ENCODE measurements at regions not wholly inside any gene's neighbourhood (a gene's known extent, or its start where the extent isn't known, plus 50 kb on each side); places are given as distances from the start of the nearest gene placed in this dataset.

GRCh38 chr2:16215902-16216557 is 275.7 kb downstream of the MYCN start:
- TF ChIP-seq CTCF (IDR thresholded peaks at IDR 0.05), result no peak
- Histone ChIP-seq H3K27me3 (ENCODE audit: control insufficient read depth, insufficient read depth, low read length) (no peaks in the 10 kb centered on the region), H3K27ac (no peak overlapping the region), H3K36me3 (ENCODE audit: control insufficient read depth, insufficient read depth, low read length) (no peaks in the 10 kb centered on the region), H3K4me2 (ENCODE audit: low read length) (no peak overlapping the region), H3K9ac (no peak overlapping the region), H3K9me3 (ENCODE audit: control insufficient read depth, low read length) (no peaks in the 10 kb centered on the region), H3K4me1 (no peaks in the 10 kb centered on the region), H2AFZ (no peak overlapping the region), H3K4me3 (ENCODE audit: low read depth, low read length) (no peak overlapping the region), H3K79me2 (no peaks in the 10 kb centered on the region)

GRCh38 chr2:16214861-16215260 is 274.5 kb downstream of the MYCN start:
- no peaks in the 10 kb centered on the region for H3K4me1 ChIP-seq
- H3K9me3 ChIP-seq (ENCODE audit: control insufficient read depth, low read length), result no peaks in the 10 kb centered on the region

GRCh38 chr2:16214391-16214790 is 274.0 kb downstream of the MYCN start:
- Histone ChIP-seq H2AFZ (no peak overlapping the region), H3K27ac (no peak overlapping the region), H3K4me1 (no peaks in the 10 kb centered on the region), H3K4me2 (ENCODE audit: low read length) (no peak overlapping the region), H3K36me3 (ENCODE audit: control insufficient read depth, insufficient read depth, low read length) (no peaks in the 10 kb centered on the region), H3K27me3 (ENCODE audit: control insufficient read depth, insufficient read depth, low read length) (no peaks in the 10 kb centered on the region), H3K9ac (no peak overlapping the region), H3K4me3 (ENCODE audit: low read depth, low read length) (no peak overlapping the region), H3K79me2 (no peaks in the 10 kb centered on the region), H3K9me3 (ENCODE audit: control insufficient read depth, low read length) (no peaks in the 10 kb centered on the region)
- TF ChIP-seq CTCF (IDR thresholded peaks at IDR 0.05), result no peak

More at GRCh38 chr2:16214861-16215260, 274.5 kb downstream of the MYCN start:
- Histone ChIP-seq H3K36me3 (ENCODE audit: control insufficient read depth, insufficient read depth, low read length) (no peaks in the 10 kb centered on the region), H3K27me3 (ENCODE audit: control insufficient read depth, insufficient read depth, low read length) (no peaks in the 10 kb centered on the region), H3K79me2 (no peaks in the 10 kb centered on the region), H3K4me3 (ENCODE audit: low read depth, low read length) (no peak overlapping the region), H3K4me2 (ENCODE audit: low read length) (no peak overlapping the region), H3K27ac (no peak overlapping the region), H3K9ac (no peak overlapping the region), H2AFZ (no peak overlapping the region)
- TF ChIP-seq CTCF (IDR thresholded peaks at IDR 0.05), result no peak

- Histone ChIP-seq H2AFZ (no peak overlapping the region), H3K4me2 (ENCODE audit: low read length) (no peak overlapping the region), H3K27me3 (ENCODE audit: control insufficient read depth, insufficient read depth, low read length) (no peaks in the 10 kb centered on the region), H3K79me2 (no peaks in the 10 kb centered on the region), H3K4me3 (ENCODE audit: low read depth, low read length) (no peak overlapping the region), H3K9ac (no peak overlapping the region), H3K9me3 (ENCODE audit: control insufficient read depth, low read length) (no peaks in the 10 kb centered on the region), H3K27ac (no peak overlapping the region), H3K4me1 (no peaks in the 10 kb centered on the region), H3K36me3 (ENCODE audit: control insufficient read depth, insufficient read depth, low read length) (no peaks in the 10 kb centered on the region)
- TF ChIP-seq CTCF (IDR thresholded peaks at IDR 0.05), result no peak
Measured at GRCh38 chr2:16212321-16212720, 272.0 kb downstream of the MYCN start.

GRCh38 chr2:16211341-16211740 is 271.0 kb downstream of the MYCN start:
- no peak overlapping the region for H2AFZ ChIP-seq
- no peak overlapping the region for H3K27ac ChIP-seq
- H3K4me3 ChIP-seq (ENCODE audit: low read depth, low read length), result no peak overlapping the region
- no peak for TF ChIP-seq CTCF (IDR thresholded peaks at IDR 0.05)
- no peak overlapping the region for H3K4me2 ChIP-seq (ENCODE audit: low read length)
- no peak overlapping the region for H3K9ac ChIP-seq
- no peaks in the 10 kb centered on the region for H3K9me3 ChIP-seq (ENCODE audit: control insufficient read depth, low read length)
- no peaks in the 10 kb centered on the region for H3K4me1 ChIP-seq
- no peaks in the 10 kb centered on the region for H3K27me3 ChIP-seq (ENCODE audit: control insufficient read depth, insufficient read depth, low read length)
- H3K36me3 ChIP-seq (ENCODE audit: control insufficient read depth, insufficient read depth, low read length), result no peaks in the 10 kb centered on the region
- H3K79me2 ChIP-seq, result no peaks in the 10 kb centered on the region
